Aorta (tissue), 5 donors: ENCODE measurements at regions not wholly inside any gene's neighbourhood (a gene's known extent, or its start where the extent isn't known, plus 50 kb on each side); places are given as distances from the start of the nearest gene placed in this dataset.

Experiments used
- ATAC-seq: fragments of 200-7000 bp; cut with Tn5 transposase; one replicate; pipeline ENCODE4 v1.9.1; 2022; ENCODE audit warnings: moderate library complexity; ENCODE audit not compliant: low FRiP score
- DNase-seq, 2 donors: peaks; one replicate each; pipeline ENCODE4 v3.0.0-alpha.2; 2020
- H3K27ac ChIP-seq, 2 donors: one replicate each; pipeline ENCODE4 v1.5.1; 2013; ENCODE audit warnings: low read length in 2 of 2, mild to moderate bottlenecking in 2 of 2, moderate library complexity in 2 of 2, control low read depth in 1 of 2, inconsistent platforms in 1 of 2, low read depth in 1 of 2
- H3K27me3 ChIP-seq, 2 donors: one replicate each; pipeline ENCODE4 v1.6.1; 2013; ENCODE audit warnings: control low read depth in 1 of 2, low read length in 1 of 2, mild to moderate bottlenecking in 1 of 2, moderate library complexity in 1 of 2; ENCODE audit not compliant: insufficient read depth in 2 of 2, control insufficient read depth in 1 of 2
- H3K36me3 ChIP-seq, 2 donors: one replicate each; pipeline ENCODE4 v1.6.1; 2013; ENCODE audit warnings: control low read depth in 1 of 2, low read length in 1 of 2, mild to moderate bottlenecking in 1 of 2; ENCODE audit not compliant: insufficient read depth in 2 of 2, control insufficient read depth in 1 of 2
- H3K4me1 ChIP-seq, 2 donors: one replicate each; pipeline ENCODE4 v1.6.1; 2013; ENCODE audit warnings: low read length in 2 of 2, control low read depth in 1 of 2, mild to moderate bottlenecking in 1 of 2, moderate library complexity in 1 of 2; ENCODE audit not compliant: insufficient read depth in 2 of 2, control insufficient read depth in 1 of 2
- H3K4me3 ChIP-seq, 2 donors: one replicate each; pipeline ENCODE4 v1.5.1; 2013; ENCODE audit warnings: low read length in 2 of 2, control low read depth in 1 of 2, mild to moderate bottlenecking in 1 of 2
- H3K9me3 ChIP-seq: one replicate; pipeline ENCODE4 v1.6.1; 2013; ENCODE audit warnings: mild to moderate bottlenecking, low read length; ENCODE audit not compliant: control insufficient read depth
- WGBS, 2 donors: extraction: QIAGEN DNeasy Blood & Tissue Kit; methylation state at CpG; one replicate each; pipeline ENCODE4 v1.1.7; 2013; 5-methylcytosine and 5-hydroxymethylcytosine counted together
- intact Hi-C, 2 donors: fragments of 100-400 bp; cut with DNase I; formaldehyde crosslinking; loops; one replicate each; pipeline versions ENCODE4 v1.14.2 to v1.15.0; 2022
- donor health status: healthy with polysubstance abuse.
- donor health status: Bipolar disorder and iron deficiency.
- donor health status: DM: no; HTN: no; CAD: no.
- donor health status: DM: no; HTN: no; CAD: no.
- donor health status: DM: yes; HTN: yes; CAD: no.

GRCh38 chr10:53239873-53240272, 467.3 kb upstream of the MBL2 start:
- no peaks in the 10 kb centered on the region for H3K4me1 ChIP-seq
- 88 to 90% methylated on average over 4 of the region's 4 CpGs for WGBS, 2 donors
- intact Hi-C loops: no loop called here
- no peak overlapping the region for H3K4me3 ChIP-seq
- H3K27ac ChIP-seq: no peak overlapping the region
- ATAC-seq: no peak
- H3K27me3 ChIP-seq: no peaks in the 10 kb centered on the region
- no peaks in the 10 kb centered on the region for H3K36me3 ChIP-seq
- H3K9me3 ChIP-seq: no peaks in the 10 kb centered on the region
- DNase-seq: no peak

DNA sequence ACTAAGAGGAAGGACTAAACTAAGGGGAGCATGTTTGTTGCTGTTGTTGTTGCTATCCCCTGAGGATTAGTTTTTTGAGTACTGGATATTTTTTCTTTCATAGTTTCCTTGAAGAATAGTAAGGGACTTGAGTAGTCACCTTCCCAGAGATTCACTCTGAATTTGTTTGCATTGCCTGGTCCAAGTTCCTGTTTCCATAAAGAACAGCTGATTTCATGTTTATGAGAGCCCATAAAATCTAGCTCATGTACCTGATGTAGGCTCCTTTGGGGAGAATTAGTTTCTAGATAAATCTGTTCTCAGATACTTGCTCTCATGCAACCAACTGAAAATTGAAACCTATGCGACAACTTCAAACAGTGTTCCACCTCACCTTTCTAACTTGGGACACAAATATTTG, 464.4 kb upstream of the MBL2 start:
- H3K4me1 ChIP-seq: no peaks in the 10 kb centered on the region
- 97% methylated on average over 1 of the region's 1 CpG for WGBS, 2 donors
- no peaks in the 10 kb centered on the region for H3K27me3 ChIP-seq
- H3K9me3 ChIP-seq: no peaks in the 10 kb centered on the region
- ATAC-seq (no peak), DNase-seq (no peak)
- H3K4me3 ChIP-seq: no peak overlapping the region
- no peaks in the 10 kb centered on the region for H3K36me3 ChIP-seq
- no peak overlapping the region for H3K27ac ChIP-seq
- intact Hi-C loops: no loop called here

DNA sequence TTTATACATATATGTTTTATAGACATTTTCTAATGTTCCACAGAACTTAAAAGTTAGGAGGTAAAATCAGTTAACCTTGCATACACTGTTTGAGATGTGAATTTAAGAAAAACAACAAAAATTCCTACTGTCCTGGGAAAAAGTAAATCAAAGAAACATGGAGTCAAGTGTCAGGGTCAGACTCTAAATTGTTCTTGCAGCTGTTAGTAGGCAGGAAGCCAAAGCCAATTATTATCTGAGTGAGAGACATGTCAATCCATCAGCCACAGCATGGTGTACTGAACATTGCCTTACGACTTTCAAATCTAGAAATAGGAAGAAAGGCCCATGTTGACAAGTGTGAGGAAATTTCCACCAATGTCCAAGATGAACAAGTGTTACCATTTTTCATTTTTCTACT, 461.2 kb upstream of the MBL2 start:
- Histone ChIP-seq H3K9me3 (no peaks in the 10 kb centered on the region), H3K4me1 (no peaks in the 10 kb centered on the region), H3K27ac (no peak overlapping the region), H3K27me3 (no peaks in the 10 kb centered on the region), H3K36me3 (no peaks in the 10 kb centered on the region), H3K4me3 (no peak overlapping the region)
- intact Hi-C loops: no loop called here
- DNase-seq (no peak), ATAC-seq (no peak)
- WGBS, 2 donors: 10 to 45% methylated on average over 1 of the region's 1 CpG

GRCh38 chr10:53230651-53231050, 458.1 kb upstream of the MBL2 start:
- Histone ChIP-seq H3K4me1 (no peaks in the 10 kb centered on the region), H3K36me3 (no peaks in the 10 kb centered on the region), H3K27ac (no peak overlapping the region), H3K27me3 (no peaks in the 10 kb centered on the region), H3K4me3 (no peak overlapping the region), H3K9me3 (no peaks in the 10 kb centered on the region)
- 46 to 49% methylated on average over 2 of the region's 2 CpGs for WGBS, 2 donors
- DNase-seq (no peak), ATAC-seq (no peak)
- intact Hi-C loops: no loop called here

- Histone ChIP-seq H3K4me1 (no peaks in the 10 kb centered on the region), H3K4me3 (no peak overlapping the region), H3K9me3 (peaks cover 3% of the 10 kb centered on the region), H3K27ac (no peak overlapping the region), H3K36me3 (no peaks in the 10 kb centered on the region), H3K27me3 (peaks cover 0 to 4% of the 10 kb centered on the region in 2 donors)
- no peak for ATAC-seq
- intact Hi-C loops: no loop called here
- 51 to 65% methylated on average over 2 of the region's 2 CpGs for WGBS, 2 donors
- no peak for DNase-seq
These were observed 451.3 kb upstream of the MBL2 start for GRCh38 chr10:53223851-53224250.

DNA sequence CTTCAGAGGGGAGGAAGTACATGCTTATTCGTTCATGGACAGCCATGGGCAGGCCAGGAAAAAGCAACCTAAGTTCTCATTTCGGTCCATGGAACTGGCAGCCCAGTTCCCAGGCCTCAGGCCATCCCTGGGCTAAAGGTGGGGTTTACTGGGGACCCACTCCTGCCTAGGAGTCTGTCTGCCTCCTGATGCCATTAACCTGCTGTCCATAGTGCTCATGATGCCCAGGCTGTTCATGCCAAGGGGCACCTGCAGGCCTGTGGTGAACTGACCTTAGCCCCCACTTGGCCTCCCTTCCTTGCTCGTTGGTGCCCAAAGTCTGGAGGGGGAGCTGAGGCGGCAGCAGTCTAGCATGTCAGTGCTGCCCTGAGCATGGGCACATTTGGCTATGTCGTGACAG, 450.2 kb upstream of the MBL2 start:
- Histone ChIP-seq H3K27ac (no peak overlapping the region), H3K27me3 (peaks cover 0 to 4% of the 10 kb centered on the region in 2 donors), H3K4me3 (no peak overlapping the region), H3K36me3 (no peaks in the 10 kb centered on the region), H3K9me3 (peaks cover 3% of the 10 kb centered on the region), H3K4me1 (no peaks in the 10 kb centered on the region)
- 85 to 86% methylated on average over 5 of the region's 5 CpGs for WGBS, 2 donors
- ATAC-seq (peak; percentile 15), DNase-seq (no peak)
- intact Hi-C loops: no loop called here

- intact Hi-C loops: no loop called here
- no peaks in the 10 kb centered on the region for H3K4me1 ChIP-seq
- no peak overlapping the region for H3K27ac ChIP-seq
- peaks cover 4% of the 10 kb centered on the region for H3K9me3 ChIP-seq
- H3K27me3 ChIP-seq: no peaks in the 10 kb centered on the region
- ATAC-seq (no peak), DNase-seq (no peak)
- no peaks in the 10 kb centered on the region for H3K36me3 ChIP-seq
- H3K4me3 ChIP-seq: no peak overlapping the region
- 49 to 50% methylated on average over 8 of the region's 8 CpGs for WGBS, 2 donors
These were observed 437.5 kb upstream of the MBL2 start for GRCh38 chr10:53209944-53210611.

- intact Hi-C loops: no loop called here
- no peak overlapping the region for H3K27ac ChIP-seq
- no peak for ATAC-seq
- H3K4me3 ChIP-seq: no peak overlapping the region
- no peaks in the 10 kb centered on the region for H3K4me1 ChIP-seq
- peaks cover 2% of the 10 kb centered on the region for H3K9me3 ChIP-seq
- no peak for DNase-seq
- no peaks in the 10 kb centered on the region for H3K27me3 ChIP-seq
- 83 to 91% methylated on average over 2 of the region's 2 CpGs for WGBS, 2 donors
- no peaks in the 10 kb centered on the region for H3K36me3 ChIP-seq
These were observed 411.1 kb upstream of the MBL2 start for GRCh38 chr10:53183733-53184132.

- Histone ChIP-seq H3K4me1 (no peaks in the 10 kb centered on the region), H3K27me3 (no peaks in the 10 kb centered on the region), H3K4me3 (no peak overlapping the region), H3K27ac (no peak overlapping the region), H3K36me3 (no peaks in the 10 kb centered on the region), H3K9me3 (no peaks in the 10 kb centered on the region)
- DNase-seq (no peak), ATAC-seq (no peak)
- intact Hi-C loops: no loop called here
These were observed 404.9 kb upstream of the MBL2 start for GRCh38 chr10:53177468-53177867.
